OCI-LY7 (cell line): ENCODE measurements at regions not wholly inside any gene's neighbourhood (a gene's known extent, or its start where the extent isn't known, plus 50 kb on each side); places are given as distances from the start of the nearest gene placed in this dataset.

Experiments used
- EZH2phosphoT487 ChIP-seq: fragments of 200-600 bp; sonication (generic); IDR thresholded peaks from 2 replicates; pipeline ENCODE4 v1.6.1; 2018; ENCODE audit warnings: low read depth, borderline replicate concordance, mild to moderate bottlenecking, mixed run types, antibody characterized with exemption, low read length, moderate library complexity, mixed read lengths
- TF ChIP-seq, protein P1 (sequence below): fragments of 200-600 bp; sonication (generic); conservative IDR thresholded peaks from 2 replicates; pipeline ENCODE4 v1.5.1; 2014; ENCODE audit warnings: mild to moderate bottlenecking, antibody characterized with exemption, low read length, moderate library complexity, mixed read lengths

DNA sequence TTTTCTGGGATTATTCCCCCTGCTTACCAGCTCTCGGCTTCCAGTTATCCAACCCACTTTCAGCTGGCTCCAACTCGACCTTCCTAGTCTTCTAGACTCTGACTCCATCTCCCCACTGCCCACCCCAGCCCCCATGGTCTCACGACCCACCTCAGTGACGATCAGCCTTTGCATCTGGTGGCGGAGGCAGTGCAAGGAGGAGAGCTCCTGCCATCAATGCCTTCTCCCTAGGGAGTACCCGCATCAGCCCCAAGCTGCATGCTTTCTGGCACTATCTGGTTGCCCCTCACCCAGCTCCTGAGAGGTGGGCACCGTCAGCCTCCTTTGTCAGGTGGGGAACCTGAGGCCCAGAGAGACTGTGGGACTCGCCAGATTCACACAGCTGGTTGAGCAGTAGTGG is 72.6 kb upstream of the RPL38 start:
- TF ChIP-seq, protein P1, sequence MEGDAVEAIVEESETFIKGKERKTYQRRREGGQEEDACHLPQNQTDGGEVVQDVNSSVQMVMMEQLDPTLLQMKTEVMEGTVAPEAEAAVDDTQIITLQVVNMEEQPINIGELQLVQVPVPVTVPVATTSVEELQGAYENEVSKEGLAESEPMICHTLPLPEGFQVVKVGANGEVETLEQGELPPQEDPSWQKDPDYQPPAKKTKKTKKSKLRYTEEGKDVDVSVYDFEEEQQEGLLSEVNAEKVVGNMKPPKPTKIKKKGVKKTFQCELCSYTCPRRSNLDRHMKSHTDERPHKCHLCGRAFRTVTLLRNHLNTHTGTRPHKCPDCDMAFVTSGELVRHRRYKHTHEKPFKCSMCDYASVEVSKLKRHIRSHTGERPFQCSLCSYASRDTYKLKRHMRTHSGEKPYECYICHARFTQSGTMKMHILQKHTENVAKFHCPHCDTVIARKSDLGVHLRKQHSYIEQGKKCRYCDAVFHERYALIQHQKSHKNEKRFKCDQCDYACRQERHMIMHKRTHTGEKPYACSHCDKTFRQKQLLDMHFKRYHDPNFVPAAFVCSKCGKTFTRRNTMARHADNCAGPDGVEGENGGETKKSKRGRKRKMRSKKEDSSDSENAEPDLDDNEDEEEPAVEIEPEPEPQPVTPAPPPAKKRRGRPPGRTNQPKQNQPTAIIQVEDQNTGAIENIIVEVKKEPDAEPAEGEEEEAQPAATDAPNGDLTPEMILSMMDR = no peak
- no peak for TF ChIP-seq EZH2phosphoT487
